ENCODE measurements at regions not wholly inside any gene's neighbourhood (a gene's known extent, or its start where the extent isn't known, plus 50 kb on each side); places are given as distances from the start of the nearest gene placed in this dataset.

- TF ChIP-seq POLR2A (IDR thresholded peaks at IDR 0.05; ENCODE audit: low read length) (no peak), GATA1 (IDR thresholded peaks at IDR 0.05; ENCODE audit: low read depth, low read length) (no peak)
These were observed 94.0 kb upstream of the ATP8A1 start for GRCh38 chr4:42750856-42751255.
